Astrocyte of the cerebellum (primary cell): ENCODE measurements at regions not wholly inside any gene's neighbourhood (a gene's known extent, or its start where the extent isn't known, plus 50 kb on each side); places are given as distances from the start of the nearest gene placed in this dataset.

ENCODE experiments used
- DNase-seq: peaks from one replicate; pipeline ENCODE4 v3.0.0-alpha.2; 2011; ENCODE audit warnings: low read depth
- H3K4me3 ChIP-seq: 2 replicates; pipeline ENCODE4 v1.5.1; 2011; ENCODE audit warnings: mild to moderate bottlenecking, low read depth, low read length, moderate library complexity
- CTCF ChIP-seq: IDR thresholded peaks from 2 replicates; pipeline ENCODE4 v1.5.1; 2012; ENCODE audit warnings: low read length, low read depth, moderate library complexity, mild to moderate bottlenecking; ENCODE audit errors: missing control alignments
- in situ Hi-C: cut with HindIII; loops from 2 replicates; pipeline ENCODE4 v1.10.0; 2017; ENCODE audit warnings: low sequenced_read_pairs

GRCh38 chr16:72429671-72430081 lies 257.7 kb upstream of the PMFBP1 start:
- peak overlapping the region; percentile 7 for H3K4me3 ChIP-seq
- no peak for TF ChIP-seq CTCF

GRCh38 chr16:72428681-72429376 lies 256.9 kb upstream of the PMFBP1 start:
- peak overlapping the region; percentile 7 for H3K4me3 ChIP-seq
- no peak for DNase-seq
- TF ChIP-seq CTCF: peak; percentile 63
- in situ Hi-C loops: no loop called here

More at GRCh38 chr16:72429671-72430081, 257.7 kb upstream of the PMFBP1 start:
- DNase-seq: no peak
- in situ Hi-C loops: no loop called here

- no peak for TF ChIP-seq CTCF
- H3K4me3 ChIP-seq: peak overlapping the region; percentile 33
- DNase-seq: no peak
- in situ Hi-C loops: no loop called here
Measured at GRCh38 chr16:72427783-72428331, 255.9 kb upstream of the PMFBP1 start.

- in situ Hi-C loops: no loop called here
- peak overlapping the region; percentile 33 for H3K4me3 ChIP-seq
Measured at GRCh38 chr16:72427051-72427782, 255.3 kb upstream of the PMFBP1 start.

GRCh38 chr16:72426386-72426785 lies 254.4 kb upstream of the PMFBP1 start:
- peak overlapping the region; percentile 30 for H3K4me3 ChIP-seq
- in situ Hi-C loops: no loop called here
- no peak for TF ChIP-seq CTCF
- DNase-seq: no peak

More at GRCh38 chr16:72427051-72427782, 255.3 kb upstream of the PMFBP1 start:
- TF ChIP-seq CTCF: no peak
- DNase-seq: no peak

- DNase-seq: peak; percentile 37
- no peak for TF ChIP-seq CTCF
- peak overlapping the region; percentile 30 for H3K4me3 ChIP-seq
- in situ Hi-C loops: no loop called here
Measured at GRCh38 chr16:72425571-72426341, 253.8 kb upstream of the PMFBP1 start.
